Upper lobe of left lung (tissue), 4 donors: ENCODE measurements at regions not wholly inside any gene's neighbourhood (a gene's known extent, or its start where the extent isn't known, plus 50 kb on each side); places are given as distances from the start of the nearest gene placed in this dataset.

Source experiments
- CTCF ChIP-seq, 6 experiments: fragments of 450-650 bp in 4 of 6; fragments of 200-600 bp in 2 of 6; sonication (generic) in 2 of 6; IDR thresholded peaks; one replicate each; pipeline ENCODE4 v1.5.1; 2016 to 2019; ENCODE audit warnings: antibody characterized with exemption in 6 of 6
- EP300 ChIP-seq, 4 donors: sonication (generic); formaldehyde crosslinking; IDR thresholded peaks; one replicate each; pipeline ENCODE4 v1.5.1; 2017; ENCODE audit warnings: antibody characterized with exemption in 4 of 4, control low read depth in 2 of 4
- POLR2A ChIP-seq, 4 donors: fragments of 450-650 bp; IDR thresholded peaks; one replicate each; pipeline ENCODE4 v1.5.1; 2016 to 2017; ENCODE audit warnings: antibody characterized with exemption in 4 of 4, mild to moderate bottlenecking in 2 of 4

- TF ChIP-seq CTCF (IDR thresholded peaks at IDR 0.05) (no peak), POLR2A (IDR thresholded peaks at IDR 0.05) (no peak), EP300 (IDR thresholded peaks at IDR 0.05) (no peak)
These were observed 480.5 kb downstream of the TRIB2 start for GRCh38 chr2:13197248-13197647.
